ENCODE measurements at regions not wholly inside any gene's neighbourhood (a gene's known extent, or its start where the extent isn't known, plus 50 kb on each side); places are given as distances from the start of the nearest gene placed in this dataset.

- Mint-ChIP-seq H3K4me3 (no peak overlapping the region), H3K9me3 (peaks cover 18 to 21% (median 20%) of the 10 kb centered on the region in 3 donors), H3K27me3 (no peaks in the 10 kb centered on the region), H3K27ac (no peak overlapping the region), H3K36me3 (no peaks in the 10 kb centered on the region), H3K4me1 (no peaks in the 10 kb centered on the region)
- Histone ChIP-seq H3K9me3 (no peaks in the 10 kb centered on the region), H3K27me3 (replicated peaks in 1 of 2; ENCODE audit: control insufficient read depth in 2 of 2, extremely low read depth in 1 of 2, insufficient read depth in 2 of 2, low read length in 1 of 2) (no peaks in the 10 kb centered on the region), H3K4me3 (ENCODE audit: control insufficient read depth in 1 of 2, extremely low read depth in 1 of 2, low read length in 1 of 2) (no peak overlapping the region), H3K36me3 (ENCODE audit: control insufficient read depth in 2 of 2, extremely low read depth in 1 of 2, insufficient read depth in 1 of 2, low read length in 1 of 2) (no peaks in the 10 kb centered on the region), H3K4me1 (ENCODE audit: control insufficient read depth in 1 of 2, extremely low read depth in 1 of 2, insufficient read depth in 2 of 2, low read length in 2 of 2) (no peaks in the 10 kb centered on the region), H3K27ac (ENCODE audit: low read length) (no peak overlapping the region)
- CTCF ChIA-PET = no interaction called here
- POLR2A ChIA-PET = no interaction called here
- ATAC-seq (replicated peaks in 1 of 4) (no peak), DNase-seq (no peak)
- WGBS (ENCODE audit: insufficient coverage) = no CpG with 5 or more reads among the region's 3 CpGs
Observed at GRCh38 chr14:25757364-25757763, 707.4 kb upstream of the STXBP6 start.

- Histone ChIP-seq H3K27ac (ENCODE audit: low read length) (no peak overlapping the region), H3K9me3 (no peaks in the 10 kb centered on the region), H3K36me3 (ENCODE audit: control insufficient read depth in 2 of 2, extremely low read depth in 1 of 2, insufficient read depth in 1 of 2, low read length in 1 of 2) (no peaks in the 10 kb centered on the region), H3K4me1 (ENCODE audit: control insufficient read depth in 1 of 2, extremely low read depth in 1 of 2, insufficient read depth in 2 of 2, low read length in 2 of 2) (no peaks in the 10 kb centered on the region), H3K4me3 (ENCODE audit: control insufficient read depth in 1 of 2, extremely low read depth in 1 of 2, low read length in 1 of 2) (no peak overlapping the region), H3K27me3 (replicated peaks in 1 of 2; ENCODE audit: control insufficient read depth in 2 of 2, extremely low read depth in 1 of 2, insufficient read depth in 2 of 2, low read length in 1 of 2) (no peaks in the 10 kb centered on the region)
- Mint-ChIP-seq H3K4me3 (no peak overlapping the region), H3K27ac (no peak overlapping the region), H3K9me3 (peaks cover 18 to 21% (median 19%) of the 10 kb centered on the region in 3 donors), H3K4me1 (no peaks in the 10 kb centered on the region), H3K36me3 (no peaks in the 10 kb centered on the region), H3K27me3 (no peaks in the 10 kb centered on the region)
- WGBS (ENCODE audit: insufficient coverage) = 84% methylated on average over 2 of the region's 4 CpGs
- ATAC-seq (replicated peaks in 1 of 4) (no peak), DNase-seq (no peak)
- POLR2A ChIA-PET = no interaction called here
- CTCF ChIA-PET = no interaction called here
Observed at GRCh38 chr14:25756876-25757275, 706.9 kb upstream of the STXBP6 start.

- ChIA-PET CTCF (no interaction called here), POLR2A (no interaction called here)
- Histone ChIP-seq H3K27me3 (replicated peaks in 1 of 2; ENCODE audit: control insufficient read depth in 2 of 2, extremely low read depth in 1 of 2, insufficient read depth in 2 of 2, low read length in 1 of 2) (no peaks in the 10 kb centered on the region), H3K9me3 (no peaks in the 10 kb centered on the region), H3K4me1 (ENCODE audit: control insufficient read depth in 1 of 2, extremely low read depth in 1 of 2, insufficient read depth in 2 of 2, low read length in 2 of 2) (no peaks in the 10 kb centered on the region), H3K4me3 (ENCODE audit: control insufficient read depth in 1 of 2, extremely low read depth in 1 of 2, low read length in 1 of 2) (no peak overlapping the region), H3K27ac (ENCODE audit: low read length) (no peak overlapping the region), H3K36me3 (ENCODE audit: control insufficient read depth in 2 of 2, extremely low read depth in 1 of 2, insufficient read depth in 1 of 2, low read length in 1 of 2) (no peaks in the 10 kb centered on the region)
- Mint-ChIP-seq H3K27ac (no peak overlapping the region), H3K4me1 (no peaks in the 10 kb centered on the region), H3K27me3 (no peaks in the 10 kb centered on the region), H3K9me3 (peaks cover 10 to 25% (median 14%) of the 10 kb centered on the region in 3 donors), H3K4me3 (no peak overlapping the region), H3K36me3 (no peaks in the 10 kb centered on the region)
- ATAC-seq (replicated peaks in 1 of 4) = no peak
- whole genome bisulfite sequencing (ENCODE audit: insufficient coverage) = 33% methylated on average over 3 of the region's 4 CpGs
- DNase-seq = no peak
Observed at GRCh38 chr14:25753130-25753529, 703.2 kb upstream of the STXBP6 start.

- no peak for ATAC-seq (replicated peaks in 1 of 4)
- Histone ChIP-seq H3K4me1 (ENCODE audit: control insufficient read depth in 1 of 2, extremely low read depth in 1 of 2, insufficient read depth in 2 of 2, low read length in 2 of 2) (no peaks in the 10 kb centered on the region), H3K27me3 (replicated peaks in 1 of 2; ENCODE audit: control insufficient read depth in 2 of 2, extremely low read depth in 1 of 2, insufficient read depth in 2 of 2, low read length in 1 of 2) (no peaks in the 10 kb centered on the region), H3K27ac (ENCODE audit: low read length) (no peak overlapping the region), H3K9me3 (no peaks in the 10 kb centered on the region), H3K36me3 (ENCODE audit: control insufficient read depth in 2 of 2, extremely low read depth in 1 of 2, insufficient read depth in 1 of 2, low read length in 1 of 2) (no peaks in the 10 kb centered on the region), H3K4me3 (ENCODE audit: control insufficient read depth in 1 of 2, extremely low read depth in 1 of 2, low read length in 1 of 2) (no peak overlapping the region)
- H3K27me3 Mint-ChIP-seq = no peaks in the 10 kb centered on the region
- no peaks in the 10 kb centered on the region for H3K4me1 Mint-ChIP-seq
- H3K4me3 Mint-ChIP-seq = no peak overlapping the region
- ChIA-PET POLR2A (no interaction called here), CTCF (no interaction called here)
- WGBS (ENCODE audit: insufficient coverage) = no CpG with 5 or more reads among the region's 1 CpG
- no peaks in the 10 kb centered on the region for H3K36me3 Mint-ChIP-seq
- no peak for DNase-seq
- H3K27ac Mint-ChIP-seq = no peak overlapping the region
- H3K9me3 Mint-ChIP-seq = peaks cover 12 to 36% (median 14%) of the 10 kb centered on the region in 3 donors
Observed at GRCh38 chr14:25750436-25750835, 700.5 kb upstream of the STXBP6 start.
